MM.1S (cell line): ENCODE measurements at regions not wholly inside any gene's neighbourhood (a gene's known extent, or its start where the extent isn't known, plus 50 kb on each side); places are given as distances from the start of the nearest gene placed in this dataset.

ENCODE experiments used
- DNase-seq: peaks from one replicate; pipeline ENCODE4 v3.0.0-alpha.2; 2015
- H2AFZ ChIP-seq: fragments of 300-600 bp; sonication (generic); 2 replicates; pipeline ENCODE4 v1.6.0; 2016; ENCODE audit warnings: antibody characterized with exemption, low read length
- H3F3A ChIP-seq: fragments of 300-600 bp; sonication (generic); 2 replicates; pipeline ENCODE4 v1.6.1; 2016; ENCODE audit warnings: mild to moderate bottlenecking, antibody characterized with exemption, low read length, moderate library complexity, mixed read lengths; ENCODE audit not compliant: insufficient read depth
- H3K27ac ChIP-seq: fragments of 300-600 bp; sonication (generic); 2 replicates; pipeline ENCODE4 v1.5.1; 2016; ENCODE audit warnings: mild to moderate bottlenecking, low read length
- H3K27me3 ChIP-seq: fragments of 300-600 bp; sonication (generic); replicated peaks from 2 replicates; pipeline ENCODE4 v1.6.0; 2016; ENCODE audit warnings: low read length; ENCODE audit not compliant: insufficient read depth
- H3K36me3 ChIP-seq: fragments of 300-600 bp; sonication (generic); replicated peaks from 2 replicates; pipeline ENCODE4 v1.6.1; 2016; ENCODE audit warnings: mild to moderate bottlenecking, low read length, mixed read lengths; ENCODE audit not compliant: insufficient read depth
- H3K4me1 ChIP-seq: fragments of 300-600 bp; sonication (generic); 2 replicates; pipeline ENCODE4 v1.6.1; 2016; ENCODE audit warnings: low read length, mixed read lengths
- H3K4me2 ChIP-seq: fragments of 300-600 bp; sonication (generic); 2 replicates; pipeline ENCODE4 v1.6.0; 2016; ENCODE audit warnings: low read depth, low read length
- H3K4me3 ChIP-seq: fragments of 300-600 bp; sonication (generic); 2 replicates; pipeline ENCODE4 v1.5.1; 2016; ENCODE audit warnings: low read length, mixed read lengths
- H3K79me2 ChIP-seq: fragments of 300-600 bp; sonication (generic); 2 replicates; pipeline ENCODE4 v1.6.1; 2016; ENCODE audit warnings: mixed run types, low read length, mixed read lengths
- H3K9ac ChIP-seq: fragments of 300-600 bp; sonication (generic); 2 replicates; pipeline ENCODE4 v1.6.1; 2016; ENCODE audit warnings: low read length, mixed read lengths
- H3K9me2 ChIP-seq: fragments of 300-600 bp; sonication (generic); replicated peaks from 2 replicates; pipeline ENCODE4 v1.6.1; 2016; ENCODE audit warnings: mild to moderate bottlenecking, low read length, mixed read lengths; ENCODE audit not compliant: insufficient read depth
- H3K9me3 ChIP-seq: fragments of 300-600 bp; sonication (generic); replicated peaks from 2 replicates; pipeline ENCODE4 v1.6.1; 2016; ENCODE audit warnings: mild to moderate bottlenecking, low read length, mixed read lengths; ENCODE audit not compliant: insufficient read depth
- H4K20me1 ChIP-seq: fragments of 300-600 bp; sonication (generic); 2 replicates; pipeline ENCODE4 v1.6.1; 2016; ENCODE audit warnings: mild to moderate bottlenecking, low read length, moderate library complexity, mixed read lengths; ENCODE audit not compliant: insufficient read depth
- EZH2 ChIP-seq: fragments of 300-600 bp; sonication (generic); optimal IDR thresholded peaks from 2 replicates; pipeline ENCODE3; 2017; ENCODE audit warnings: low read depth, mild to moderate bottlenecking, antibody characterized with exemption, low read length, mixed read lengths
- EZH2phosphoT487 ChIP-seq: fragments of 300-600 bp; sonication (generic); IDR thresholded peaks from 2 replicates; pipeline ENCODE4 v1.6.1; 2018; ENCODE audit warnings: antibody characterized with exemption, low read length
- TF ChIP-seq, protein P1 (sequence below): fragments of 300-600 bp; sonication (generic); IDR thresholded peaks from 2 replicates; pipeline ENCODE4 v1.5.1; 2016; ENCODE audit warnings: antibody characterized with exemption, low read length, mixed read lengths

- Histone ChIP-seq H3K4me1 (peaks cover 7% of the 10 kb centered on the region; the same call in 1 of the 2 replicates), H3K79me2 (no peaks in the 10 kb centered on the region), H3K9me2 (no peaks in the 10 kb centered on the region), H3K4me3 (no peak overlapping the region), H4K20me1 (no peaks in the 10 kb centered on the region), H3K36me3 (no peaks in the 10 kb centered on the region), H3K4me2 (no peak overlapping the region), H3K9me3 (no peaks in the 10 kb centered on the region), H2AFZ (no peak overlapping the region), H3K9ac (no peak overlapping the region), H3F3A (no peaks in the 10 kb centered on the region), H3K27ac (no peak overlapping the region), H3K27me3 (no peaks in the 10 kb centered on the region)
- no peak for DNase-seq
- TF ChIP-seq, protein P1, sequence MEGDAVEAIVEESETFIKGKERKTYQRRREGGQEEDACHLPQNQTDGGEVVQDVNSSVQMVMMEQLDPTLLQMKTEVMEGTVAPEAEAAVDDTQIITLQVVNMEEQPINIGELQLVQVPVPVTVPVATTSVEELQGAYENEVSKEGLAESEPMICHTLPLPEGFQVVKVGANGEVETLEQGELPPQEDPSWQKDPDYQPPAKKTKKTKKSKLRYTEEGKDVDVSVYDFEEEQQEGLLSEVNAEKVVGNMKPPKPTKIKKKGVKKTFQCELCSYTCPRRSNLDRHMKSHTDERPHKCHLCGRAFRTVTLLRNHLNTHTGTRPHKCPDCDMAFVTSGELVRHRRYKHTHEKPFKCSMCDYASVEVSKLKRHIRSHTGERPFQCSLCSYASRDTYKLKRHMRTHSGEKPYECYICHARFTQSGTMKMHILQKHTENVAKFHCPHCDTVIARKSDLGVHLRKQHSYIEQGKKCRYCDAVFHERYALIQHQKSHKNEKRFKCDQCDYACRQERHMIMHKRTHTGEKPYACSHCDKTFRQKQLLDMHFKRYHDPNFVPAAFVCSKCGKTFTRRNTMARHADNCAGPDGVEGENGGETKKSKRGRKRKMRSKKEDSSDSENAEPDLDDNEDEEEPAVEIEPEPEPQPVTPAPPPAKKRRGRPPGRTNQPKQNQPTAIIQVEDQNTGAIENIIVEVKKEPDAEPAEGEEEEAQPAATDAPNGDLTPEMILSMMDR, result no peak
- TF ChIP-seq EZH2phosphoT487, result no peak
- TF ChIP-seq EZH2, result no peak
Measured at GRCh38 chr5:147963436-147963835, 57.1 kb upstream of the C5orf46 start.

- Histone ChIP-seq H3K27me3 (no peaks in the 10 kb centered on the region), H3K4me2 (no peak overlapping the region), H2AFZ (no peak overlapping the region), H3K9me2 (no peaks in the 10 kb centered on the region), H3K9me3 (no peaks in the 10 kb centered on the region), H4K20me1 (no peaks in the 10 kb centered on the region), H3K27ac (no peak overlapping the region), H3K4me3 (no peak overlapping the region), H3F3A (no peaks in the 10 kb centered on the region), H3K79me2 (no peaks in the 10 kb centered on the region), H3K4me1 (peaks cover 7% of the 10 kb centered on the region; the same call in 1 of the 2 replicates), H3K36me3 (no peaks in the 10 kb centered on the region), H3K9ac (no peak overlapping the region)
- TF ChIP-seq EZH2, result no peak
- TF ChIP-seq EZH2phosphoT487, result no peak
- TF ChIP-seq, protein P1, result no peak
- no peak for DNase-seq
Measured at GRCh38 chr5:147961208-147961749, 54.9 kb upstream of the C5orf46 start.

- Histone ChIP-seq H3K4me2 (no peak overlapping the region), H3K4me1 (no peaks in the 10 kb centered on the region), H4K20me1 (no peaks in the 10 kb centered on the region), H3F3A (no peaks in the 10 kb centered on the region), H3K4me3 (no peak overlapping the region), H3K27me3 (no peaks in the 10 kb centered on the region), H3K9me3 (no peaks in the 10 kb centered on the region), H3K36me3 (no peaks in the 10 kb centered on the region), H3K27ac (no peak overlapping the region), H2AFZ (no peak overlapping the region), H3K9ac (no peak overlapping the region), H3K9me2 (no peaks in the 10 kb centered on the region), H3K79me2 (no peaks in the 10 kb centered on the region)
- TF ChIP-seq, protein P1, result no peak
- TF ChIP-seq EZH2 (no peak), EZH2phosphoT487 (no peak)
- no peak for DNase-seq
Measured at GRCh38 chr5:147957901-147958300, 51.6 kb upstream of the C5orf46 start.
